AG04449 (cell line): ENCODE measurements at regions not wholly inside any gene's neighbourhood (a gene's known extent, or its start where the extent isn't known, plus 50 kb on each side); places are given as distances from the start of the nearest gene placed in this dataset.

Experiments
- CTCF ChIA-PET: fragments of 350-600 bp; formaldehyde crosslinking; extraction: SDS; loops from one replicate; lab custom pipeline; 2021; ENCODE audit warnings: antibody characterized with exemption; lab: Yijun Ruan, JAX
- POLR2A ChIA-PET: fragments of 400-600, 350-600 bp; formaldehyde crosslinking; extraction: SDS; loops from one replicate; lab custom pipeline; 2020; ENCODE audit warnings: antibody characterized with exemption, inconsistent platforms; lab: Yijun Ruan, JAX
- DNase-seq: peaks from one replicate; pipeline ENCODE4 v3.0.0-alpha.2; 2010; ENCODE audit warnings: low read depth, low spot score
- H3K4me3 ChIP-seq: 2 replicates; pipeline ENCODE4 v1.5.1; 2011; ENCODE audit warnings: low read depth, mild to moderate bottlenecking, control low read depth, low read length
- TF ChIP-seq, protein P1 (sequence below): IDR thresholded peaks from one replicate; pipeline ENCODE4 v1.5.1; 2011; ENCODE audit warnings: mild to moderate bottlenecking, moderate library complexity, low read length, control low read depth, inconsistent platforms; ENCODE audit not compliant: insufficient read depth; ENCODE audit errors: missing control alignments

DNA sequence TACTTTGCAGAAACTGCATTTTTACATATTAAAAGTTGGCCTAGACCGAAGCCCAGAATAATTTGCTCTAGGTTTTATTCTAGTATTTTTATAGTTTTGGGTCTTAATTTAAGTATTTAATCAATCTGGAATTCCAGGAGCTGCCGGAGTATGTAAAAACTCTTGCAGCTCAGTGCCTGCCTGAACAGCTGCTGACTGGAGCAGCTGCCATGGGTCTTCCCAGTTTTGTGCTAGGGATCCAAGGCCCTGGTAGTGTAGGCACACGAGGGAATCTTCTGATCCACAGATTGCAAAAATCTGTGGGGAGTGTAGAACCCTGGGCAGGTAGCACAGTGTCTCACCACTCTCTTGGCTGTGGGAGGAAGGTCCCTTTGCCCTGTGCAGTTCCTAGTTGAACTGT, 87.0 kb upstream of the HS3ST3A1 start:
- TF ChIP-seq, protein P1, sequence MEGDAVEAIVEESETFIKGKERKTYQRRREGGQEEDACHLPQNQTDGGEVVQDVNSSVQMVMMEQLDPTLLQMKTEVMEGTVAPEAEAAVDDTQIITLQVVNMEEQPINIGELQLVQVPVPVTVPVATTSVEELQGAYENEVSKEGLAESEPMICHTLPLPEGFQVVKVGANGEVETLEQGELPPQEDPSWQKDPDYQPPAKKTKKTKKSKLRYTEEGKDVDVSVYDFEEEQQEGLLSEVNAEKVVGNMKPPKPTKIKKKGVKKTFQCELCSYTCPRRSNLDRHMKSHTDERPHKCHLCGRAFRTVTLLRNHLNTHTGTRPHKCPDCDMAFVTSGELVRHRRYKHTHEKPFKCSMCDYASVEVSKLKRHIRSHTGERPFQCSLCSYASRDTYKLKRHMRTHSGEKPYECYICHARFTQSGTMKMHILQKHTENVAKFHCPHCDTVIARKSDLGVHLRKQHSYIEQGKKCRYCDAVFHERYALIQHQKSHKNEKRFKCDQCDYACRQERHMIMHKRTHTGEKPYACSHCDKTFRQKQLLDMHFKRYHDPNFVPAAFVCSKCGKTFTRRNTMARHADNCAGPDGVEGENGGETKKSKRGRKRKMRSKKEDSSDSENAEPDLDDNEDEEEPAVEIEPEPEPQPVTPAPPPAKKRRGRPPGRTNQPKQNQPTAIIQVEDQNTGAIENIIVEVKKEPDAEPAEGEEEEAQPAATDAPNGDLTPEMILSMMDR = no peak
- ChIA-PET POLR2A (interaction anchor here (0.7 kb wide), 1 partner anchor 302 kb away, joined by 3 read pairs; no protein-coding TSS in a partner anchor), CTCF (interaction anchor here (0.6 kb wide), 1 partner anchor 47 kb away, joined by 3 read pairs; no protein-coding TSS in a partner anchor)

DNA sequence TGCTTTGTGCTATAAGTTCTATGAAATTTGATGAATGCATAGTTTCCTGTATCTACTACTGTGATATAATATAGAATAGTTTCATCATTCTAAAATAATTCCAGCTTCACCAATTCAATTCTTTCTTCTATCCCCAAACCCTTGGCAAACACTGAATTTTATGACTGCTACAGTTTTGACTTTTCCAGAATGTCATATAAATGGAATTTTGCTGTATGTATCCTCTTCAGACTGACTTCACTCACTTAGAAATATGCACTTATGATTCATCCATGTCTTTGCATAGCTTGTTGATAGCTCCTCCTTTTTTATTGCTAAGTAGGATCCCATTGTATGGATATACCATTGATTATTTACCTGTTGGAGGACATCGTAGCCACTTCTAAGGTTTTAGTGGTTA, 89.1 kb upstream of the HS3ST3A1 start:
- POLR2A ChIA-PET = no interaction called here
- TF ChIP-seq, protein P1 = no peak
- CTCF ChIA-PET = no interaction called here
- no peak for DNase-seq
- no peak overlapping the region for H3K4me3 ChIP-seq

More for the DNA sequence above, 87.0 kb upstream of the HS3ST3A1 start:
- H3K4me3 ChIP-seq = no peak overlapping the region
- no peak for DNase-seq

DNA sequence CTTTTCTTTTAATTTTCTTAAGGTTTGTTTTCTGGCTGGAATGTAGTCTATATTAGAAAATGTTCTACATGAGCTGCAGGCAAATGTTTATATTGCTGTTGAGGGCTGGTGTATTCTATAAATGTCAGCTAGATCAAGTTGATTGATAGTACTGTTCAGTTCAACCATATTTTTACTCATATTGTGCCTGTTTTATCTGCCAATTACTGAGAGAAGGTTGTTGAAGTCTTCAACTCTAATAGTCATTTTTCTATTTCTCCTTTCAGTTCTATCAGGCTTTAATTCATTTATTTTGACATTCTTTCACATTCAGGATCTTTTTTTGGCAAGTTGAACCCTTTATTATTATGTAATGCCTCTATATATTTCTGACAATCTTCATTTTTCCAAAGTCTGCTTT, 93.2 kb upstream of the HS3ST3A1 start:
- CTCF ChIA-PET = interaction anchor here (1.9 kb wide), 1 partner anchor 10 kb away, joined by 5 read pairs; no protein-coding TSS in a partner anchor
- DNase-seq = no peak
- H3K4me3 ChIP-seq = no peak overlapping the region
- TF ChIP-seq, protein P1 = no peak
- POLR2A ChIA-PET = no interaction called here

DNA sequence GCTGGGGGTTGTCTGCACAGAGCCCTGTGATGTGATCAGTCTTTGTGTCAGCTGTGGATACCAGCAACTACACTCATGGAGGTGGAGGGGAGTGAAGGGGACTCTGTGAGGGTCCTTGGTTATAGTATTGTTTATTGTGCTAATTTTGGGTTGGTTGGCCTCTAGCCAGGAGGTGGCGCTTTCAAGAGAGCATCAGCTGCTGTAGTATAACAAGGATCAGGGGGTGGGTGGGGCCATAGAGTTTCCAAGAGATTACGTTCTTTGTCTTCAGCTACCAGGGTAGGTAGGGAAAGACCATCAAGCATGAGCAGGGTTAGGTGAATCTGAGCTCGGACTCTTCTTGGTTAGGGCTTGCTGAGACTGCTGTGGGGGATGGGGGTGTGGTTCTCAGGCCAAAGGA, 97.1 kb upstream of the HS3ST3A1 start:
- TF ChIP-seq, protein P1 = no peak
- no peak overlapping the region for H3K4me3 ChIP-seq
- CTCF ChIA-PET = no interaction called here
- POLR2A ChIA-PET = no interaction called here
- no peak for DNase-seq

DNA sequence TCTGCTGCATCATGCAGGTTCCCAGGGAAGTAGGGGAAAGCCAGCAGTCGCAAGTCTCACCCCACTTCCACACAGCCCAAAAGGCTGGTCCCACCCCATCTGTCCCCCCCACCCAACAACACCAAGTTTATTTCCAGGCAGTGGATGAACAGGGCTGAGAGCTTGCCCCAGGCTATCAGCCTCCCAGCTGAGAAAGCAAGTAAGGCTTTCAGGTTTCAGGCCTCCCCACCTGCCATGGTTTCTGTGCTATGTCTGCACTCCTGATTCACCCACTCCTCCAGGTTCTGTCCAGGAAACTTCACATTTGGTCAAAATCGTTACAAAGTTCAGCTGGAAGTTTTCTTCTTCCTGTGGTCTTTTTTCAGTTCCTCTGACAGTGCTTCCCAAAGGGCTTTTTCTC, 97.5 kb upstream of the HS3ST3A1 start:
- CTCF ChIA-PET = no interaction called here
- POLR2A ChIA-PET = no interaction called here

DNA sequence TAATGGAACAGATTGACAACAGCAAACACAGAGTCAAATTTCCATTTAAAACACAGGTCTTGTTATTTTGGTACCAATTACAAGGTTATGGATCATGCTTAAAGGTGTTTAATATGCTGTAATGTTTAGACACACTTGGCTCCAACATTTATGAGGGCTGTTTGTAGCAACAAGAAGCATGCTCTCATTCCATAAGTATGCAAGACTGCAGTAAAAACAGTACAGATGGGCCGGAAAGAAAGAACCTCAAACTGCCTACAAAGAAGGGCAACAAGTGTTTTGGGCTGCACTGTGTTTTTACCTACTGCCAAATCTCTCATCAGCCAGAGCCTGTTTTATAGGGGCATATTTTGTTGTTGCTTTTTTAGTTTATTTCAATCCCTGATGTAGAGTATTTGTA, 100.5 kb upstream of the HS3ST3A1 start:
- ChIA-PET POLR2A (no interaction called here), CTCF (no interaction called here)
- peak; percentile 42 for DNase-seq
- no peak overlapping the region for H3K4me3 ChIP-seq
- TF ChIP-seq, protein P1 = no peak

More for the DNA sequence above, 97.5 kb upstream of the HS3ST3A1 start:
- DNase-seq = no peak
- no peak overlapping the region for H3K4me3 ChIP-seq
- TF ChIP-seq, protein P1 = no peak
